HL-60/S4 treated with phorbol 12-myristate 13-acetate at 8.2 ng/mL for 4 days and 3 days (cell line): ENCODE measurements at regions not wholly inside any gene's neighbourhood (a gene's known extent, or its start where the extent isn't known, plus 50 kb on each side); places are given as distances from the start of the nearest gene placed in this dataset.

Experiments used
- in situ Hi-C: fragments of 300-500 bp; cut with MboI; formaldehyde crosslinking; loops from 2 replicates; pipeline ENCODE4 v1.15.0; 2022; ENCODE audit warnings: low sequenced_read_pairs

GRCh38 chr9:89825669-89826068 is 220.9 kb downstream of the GADD45G start:
- in situ Hi-C loops, result no loop called here

GRCh38 chr9:89826186-89826585 is 221.4 kb downstream of the GADD45G start:
- in situ Hi-C loops, result no loop called here

GRCh38 chr9:89829346-89829745 is 224.5 kb downstream of the GADD45G start:
- in situ Hi-C loops, result no loop called here

GRCh38 chr9:89835666-89836065 is 230.9 kb downstream of the GADD45G start:
- in situ Hi-C loops, result no loop called here

- in situ Hi-C loops, result no loop called here
Measured at GRCh38 chr9:89837162-89837933, 232.5 kb downstream of the GADD45G start.

- in situ Hi-C loops, result no loop called here
Measured at GRCh38 chr9:89837934-89838310, 233.1 kb downstream of the GADD45G start.

GRCh38 chr9:89838621-89839020 is 233.8 kb downstream of the GADD45G start:
- in situ Hi-C loops, result no loop called here

- in situ Hi-C loops, result no loop called here
Measured at GRCh38 chr9:89839449-89839848, 234.6 kb downstream of the GADD45G start.

GRCh38 chr9:89839952-89840351 is 235.1 kb downstream of the GADD45G start:
- in situ Hi-C loops, result no loop called here

- in situ Hi-C loops, result no loop called here
Measured at GRCh38 chr9:89841456-89841855, 236.6 kb downstream of the GADD45G start.

- in situ Hi-C loops, result no loop called here
Measured at GRCh38 chr9:89842267-89842768, 237.5 kb downstream of the GADD45G start.

- in situ Hi-C loops, result no loop called here
Measured at GRCh38 chr9:89843074-89843473, 238.3 kb downstream of the GADD45G start.

- in situ Hi-C loops, result no loop called here
Measured at GRCh38 chr9:89843591-89843990, 238.8 kb downstream of the GADD45G start.

GRCh38 chr9:89844075-89844474 is 239.3 kb downstream of the GADD45G start:
- in situ Hi-C loops, result no loop called here

GRCh38 chr9:89844535-89844934 is 239.7 kb downstream of the GADD45G start:
- in situ Hi-C loops, result no loop called here

- in situ Hi-C loops, result no loop called here
Measured at GRCh38 chr9:89845321-89845720, 240.5 kb downstream of the GADD45G start.

GRCh38 chr9:89845862-89846261 is 241.1 kb downstream of the GADD45G start:
- in situ Hi-C loops, result no loop called here

GRCh38 chr9:89848060-89849040 is 243.5 kb downstream of the GADD45G start:
- in situ Hi-C loops, result no loop called here

GRCh38 chr9:89849096-89849495 is 244.3 kb downstream of the GADD45G start:
- in situ Hi-C loops, result no loop called here

GRCh38 chr9:89850153-89850552 is 245.3 kb downstream of the GADD45G start:
- in situ Hi-C loops, result no loop called here

- in situ Hi-C loops, result no loop called here
Measured at GRCh38 chr9:89850631-89851325, 246.0 kb downstream of the GADD45G start.
